ENCODE measurements at regions not wholly inside any gene's neighbourhood (a gene's known extent, or its start where the extent isn't known, plus 50 kb on each side); places are given as distances from the start of the nearest gene placed in this dataset.
"Not testable (repeated sequence)": the region's sequence is repeated elsewhere in the genome, so short reads cannot be mapped to it uniquely, and the experiment has no call there.

GRCh38 chr16:35149550-35149949, 1690.1 kb downstream of the TP53TG3F start:
- Mint-ChIP-seq H3K27me3 (ENCODE audit: low read depth) (no peaks in the 10 kb centered on the region), H3K4me1 (ENCODE audit: low read depth) (no peaks in the 10 kb centered on the region), H3K36me3 (ENCODE audit: insufficient read depth) (no peaks in the 10 kb centered on the region), H3K4me3 (no peak overlapping the region), H3K9me3 (peaks cover 37% of the 10 kb centered on the region)
- ATAC-seq (no peak), DNase-seq (no peak)

- peaks cover 31% of the 10 kb centered on the region for H3K9me3 Mint-ChIP-seq
Measured at GRCh38 chr16:35150805-35151312, 1691.4 kb downstream of the TP53TG3F start.

GRCh38 chr16:35152067-35152627, 1692.7 kb downstream of the TP53TG3F start:
- H3K4me1 Mint-ChIP-seq (ENCODE audit: low read depth), result no peaks in the 10 kb centered on the region
- ATAC-seq (no peak), DNase-seq (no peak)
- no peak overlapping the region for H3K4me3 Mint-ChIP-seq
- peaks cover 39% of the 10 kb centered on the region for H3K9me3 Mint-ChIP-seq
- H3K36me3 Mint-ChIP-seq (ENCODE audit: insufficient read depth), result no peaks in the 10 kb centered on the region
- H3K27me3 Mint-ChIP-seq (ENCODE audit: low read depth), result no peaks in the 10 kb centered on the region

More at GRCh38 chr16:35150805-35151312, 1691.4 kb downstream of the TP53TG3F start:
- H3K4me1 Mint-ChIP-seq (ENCODE audit: low read depth), result no peaks in the 10 kb centered on the region
- H3K36me3 Mint-ChIP-seq (ENCODE audit: insufficient read depth), result no peaks in the 10 kb centered on the region
- no peak for DNase-seq
- no peak for ATAC-seq
- no peaks in the 10 kb centered on the region for H3K27me3 Mint-ChIP-seq (ENCODE audit: low read depth)
- H3K4me3 Mint-ChIP-seq, result no peak overlapping the region

- Mint-ChIP-seq H3K4me3 (no peak overlapping the region), H3K27me3 (ENCODE audit: low read depth) (no peaks in the 10 kb centered on the region), H3K4me1 (ENCODE audit: low read depth) (no peaks in the 10 kb centered on the region), H3K36me3 (ENCODE audit: insufficient read depth) (no peaks in the 10 kb centered on the region), H3K9me3 (peaks cover 40% of the 10 kb centered on the region)
- ATAC-seq (no peak), DNase-seq (no peak)
Measured at GRCh38 chr16:35154627-35155026, 1695.2 kb downstream of the TP53TG3F start.

GRCh38 chr16:35157549-35157948, 1698.1 kb downstream of the TP53TG3F start:
- not testable (repeated sequence) for H3K4me1 Mint-ChIP-seq (ENCODE audit: low read depth); H3K27me3 Mint-ChIP-seq (ENCODE audit: low read depth); H3K4me3 Mint-ChIP-seq; H3K36me3 Mint-ChIP-seq (ENCODE audit: insufficient read depth); DNase-seq; ATAC-seq
- H3K9me3 Mint-ChIP-seq, result peaks cover 27% of the 10 kb centered on the region

- not testable (repeated sequence) for DNase-seq; H3K4me3 Mint-ChIP-seq; H3K4me1 Mint-ChIP-seq (ENCODE audit: low read depth); H3K27me3 Mint-ChIP-seq (ENCODE audit: low read depth); H3K36me3 Mint-ChIP-seq (ENCODE audit: insufficient read depth); ATAC-seq
- H3K9me3 Mint-ChIP-seq, result peaks cover 37% of the 10 kb centered on the region
Measured at GRCh38 chr16:35169324-35169723, 1709.9 kb downstream of the TP53TG3F start.

- not testable (repeated sequence) for H3K4me3 Mint-ChIP-seq; DNase-seq; H3K27me3 Mint-ChIP-seq (ENCODE audit: low read depth); ATAC-seq; H3K4me1 Mint-ChIP-seq (ENCODE audit: low read depth); H3K36me3 Mint-ChIP-seq (ENCODE audit: insufficient read depth)
- peaks cover 37% of the 10 kb centered on the region for H3K9me3 Mint-ChIP-seq
Measured at GRCh38 chr16:35170061-35170460, 1710.6 kb downstream of the TP53TG3F start.

GRCh38 chr16:35170610-35171009, 1711.2 kb downstream of the TP53TG3F start:
- no peaks in the 10 kb centered on the region for H3K36me3 Mint-ChIP-seq (ENCODE audit: insufficient read depth)
- H3K4me3 Mint-ChIP-seq, result no peak overlapping the region
- ATAC-seq, result no peak
- no peaks in the 10 kb centered on the region for H3K27me3 Mint-ChIP-seq (ENCODE audit: low read depth)
- H3K4me1 Mint-ChIP-seq (ENCODE audit: low read depth), result no peaks in the 10 kb centered on the region
- peaks cover 35% of the 10 kb centered on the region for H3K9me3 Mint-ChIP-seq
- no peak for DNase-seq

GRCh38 chr16:35171106-35171505, 1711.7 kb downstream of the TP53TG3F start:
- Mint-ChIP-seq H3K4me3 (no peak overlapping the region), H3K9me3 (peaks cover 35% of the 10 kb centered on the region), H3K36me3 (ENCODE audit: insufficient read depth) (no peaks in the 10 kb centered on the region), H3K27me3 (ENCODE audit: low read depth) (no peaks in the 10 kb centered on the region), H3K4me1 (ENCODE audit: low read depth) (no peaks in the 10 kb centered on the region)
- no peak for DNase-seq
- ATAC-seq, result no peak

- DNase-seq, result no peak
- no peak for ATAC-seq
- H3K4me1 Mint-ChIP-seq (ENCODE audit: low read depth), result no peaks in the 10 kb centered on the region
- no peak overlapping the region for H3K4me3 Mint-ChIP-seq
- no peaks in the 10 kb centered on the region for H3K36me3 Mint-ChIP-seq (ENCODE audit: insufficient read depth)
- peaks cover 28% of the 10 kb centered on the region for H3K9me3 Mint-ChIP-seq
- H3K27me3 Mint-ChIP-seq (ENCODE audit: low read depth), result no peaks in the 10 kb centered on the region
Measured at GRCh38 chr16:35173295-35173694, 1713.9 kb downstream of the TP53TG3F start.

GRCh38 chr16:35174016-35174415, 1714.6 kb downstream of the TP53TG3F start:
- ATAC-seq, result no peak
- H3K4me3 Mint-ChIP-seq, result no peak overlapping the region
- peaks cover 24% of the 10 kb centered on the region for H3K9me3 Mint-ChIP-seq
- no peaks in the 10 kb centered on the region for H3K36me3 Mint-ChIP-seq (ENCODE audit: insufficient read depth)
- H3K4me1 Mint-ChIP-seq (ENCODE audit: low read depth), result no peaks in the 10 kb centered on the region
- no peaks in the 10 kb centered on the region for H3K27me3 Mint-ChIP-seq (ENCODE audit: low read depth)
- DNase-seq, result no peak

- ATAC-seq (no peak), DNase-seq (no peak)
- H3K9me3 Mint-ChIP-seq, result peaks cover 21% of the 10 kb centered on the region
- no peak overlapping the region for H3K4me3 Mint-ChIP-seq
- H3K36me3 Mint-ChIP-seq (ENCODE audit: insufficient read depth), result no peaks in the 10 kb centered on the region
- no peaks in the 10 kb centered on the region for H3K27me3 Mint-ChIP-seq (ENCODE audit: low read depth)
- no peaks in the 10 kb centered on the region for H3K4me1 Mint-ChIP-seq (ENCODE audit: low read depth)
Measured at GRCh38 chr16:35176449-35176848, 1717.0 kb downstream of the TP53TG3F start.

- H3K9me3 Mint-ChIP-seq, result peaks cover 15% of the 10 kb centered on the region
- H3K36me3 Mint-ChIP-seq (ENCODE audit: insufficient read depth), result no peaks in the 10 kb centered on the region
- no peaks in the 10 kb centered on the region for H3K4me1 Mint-ChIP-seq (ENCODE audit: low read depth)
- ATAC-seq, result no peak
- H3K4me3 Mint-ChIP-seq, result no peak overlapping the region
- no peak for DNase-seq
- no peaks in the 10 kb centered on the region for H3K27me3 Mint-ChIP-seq (ENCODE audit: low read depth)
Measured at GRCh38 chr16:35177851-35178250, 1718.4 kb downstream of the TP53TG3F start.

- Mint-ChIP-seq H3K27me3 (ENCODE audit: low read depth) (no peaks in the 10 kb centered on the region), H3K4me1 (ENCODE audit: low read depth) (no peaks in the 10 kb centered on the region), H3K4me3 (no peak overlapping the region), H3K36me3 (ENCODE audit: insufficient read depth) (no peaks in the 10 kb centered on the region), H3K9me3 (peaks cover 12% of the 10 kb centered on the region)
- no peak for DNase-seq
- no peak for ATAC-seq
Measured at GRCh38 chr16:35180970-35181369, 1721.6 kb downstream of the TP53TG3F start.

GRCh38 chr16:35181422-35182030, 1722.1 kb downstream of the TP53TG3F start:
- H3K27me3 Mint-ChIP-seq (ENCODE audit: low read depth), result no peaks in the 10 kb centered on the region
- no peak overlapping the region for H3K4me3 Mint-ChIP-seq
- no peaks in the 10 kb centered on the region for H3K36me3 Mint-ChIP-seq (ENCODE audit: insufficient read depth)
- ATAC-seq (no peak), DNase-seq (no peak)
- H3K9me3 Mint-ChIP-seq, result peaks cover 15% of the 10 kb centered on the region
- no peaks in the 10 kb centered on the region for H3K4me1 Mint-ChIP-seq (ENCODE audit: low read depth)

Measured in activated T-cell treated with anti-CD3 and anti-CD28 coated beads, Interleukin-2, amount 50 U/mL, for 4 hours (primary cell).